SK-N-SH treated with all-trans-retinoic acid at 6 μM for 48 hours (cell line): ENCODE measurements at regions not wholly inside any gene's neighbourhood (a gene's known extent, or its start where the extent isn't known, plus 50 kb on each side); places are given as distances from the start of the nearest gene placed in this dataset.

Experiments
- ESRRG ChIP-seq: fragments of 250-450 bp; sonication (Bioruptor Pico); IDR thresholded peaks from 2 replicates; pipeline ENCODE4 v1.6.1; 2021; ENCODE audit warnings: mild to moderate bottlenecking
- ZC3H10 ChIP-seq: fragments of 250-450 bp; sonication (Bioruptor Pico); IDR thresholded peaks from 2 replicates; pipeline ENCODE4 v1.5.1; 2021; ENCODE audit warnings: mild to moderate bottlenecking, moderate library complexity
- ZNF70 ChIP-seq: fragments of 450-650 bp; formaldehyde crosslinking; IDR thresholded peaks from 2 replicates; pipeline ENCODE4 v1.5.0; 2020; ENCODE audit warnings: mild to moderate bottlenecking, moderate library complexity
- TF ChIP-seq, protein P1 (sequence below): fragments of 250-450 bp; sonication (Bioruptor Pico); IDR thresholded peaks from 2 replicates; pipeline ENCODE4 v1.5.1; 2021; ENCODE audit warnings: mild to moderate bottlenecking, moderate library complexity

DNA sequence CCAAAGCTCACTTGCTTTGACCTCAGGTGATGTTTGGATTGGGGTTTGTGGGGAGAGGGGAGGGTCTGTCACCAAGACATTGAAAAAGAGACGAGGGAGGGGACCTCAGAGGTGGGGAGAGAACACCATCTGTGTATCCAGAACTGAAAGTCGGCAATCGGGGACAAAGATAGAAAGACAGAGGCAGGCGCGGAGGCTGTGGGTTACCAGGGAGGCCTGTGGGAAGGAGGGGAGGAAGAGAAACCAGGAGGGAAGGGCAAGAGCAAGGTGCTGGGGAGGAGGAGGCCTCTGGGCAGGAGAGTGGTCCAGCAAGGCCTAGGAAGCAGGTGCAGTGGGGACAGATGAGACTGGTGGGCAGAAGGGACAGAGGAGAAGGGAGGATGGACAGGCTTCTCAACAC is 211.2 kb downstream of the CDC5L start:
- TF ChIP-seq, protein P1, sequence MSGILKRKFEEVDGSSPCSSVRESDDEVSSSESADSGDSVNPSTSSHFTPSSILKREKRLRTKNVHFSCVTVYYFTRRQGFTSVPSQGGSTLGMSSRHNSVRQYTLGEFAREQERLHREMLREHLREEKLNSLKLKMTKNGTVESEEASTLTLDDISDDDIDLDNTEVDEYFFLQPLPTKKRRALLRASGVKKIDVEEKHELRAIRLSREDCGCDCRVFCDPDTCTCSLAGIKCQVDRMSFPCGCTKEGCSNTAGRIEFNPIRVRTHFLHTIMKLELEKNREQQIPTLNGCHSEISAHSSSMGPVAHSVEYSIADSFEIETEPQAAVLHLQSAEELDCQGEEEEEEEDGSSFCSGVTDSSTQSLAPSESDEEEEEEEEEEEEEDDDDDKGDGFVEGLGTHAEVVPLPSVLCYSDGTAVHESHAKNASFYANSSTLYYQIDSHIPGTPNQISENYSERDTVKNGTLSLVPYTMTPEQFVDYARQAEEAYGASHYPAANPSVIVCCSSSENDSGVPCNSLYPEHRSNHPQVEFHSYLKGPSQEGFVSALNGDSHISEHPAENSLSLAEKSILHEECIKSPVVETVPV (CRISPR knock-in tag) = no peak
- TF ChIP-seq ESRRG (CRISPR knock-in tag) (no peak), ZC3H10 (no peak), ZNF70 (CRISPR knock-in tag) (no peak)
